Lung (tissue), 11 donors: ENCODE measurements at regions not wholly inside any gene's neighbourhood (a gene's known extent, or its start where the extent isn't known, plus 50 kb on each side); places are given as distances from the start of the nearest gene placed in this dataset.

Source experiments
- ATAC-seq: fragments of 200-7000 bp; cut with Tn5 transposase; one replicate; pipeline ENCODE4 v1.9.1; 2020; ENCODE audit warnings: moderate number of reproducible peaks; ENCODE audit not compliant: insufficient read depth, low FRiP score
- DNase-seq, 3 donors: peaks; one replicate each; pipeline ENCODE4 v3.0.0-alpha.2; 2013 to 2017
- H3K27ac ChIP-seq, 2 donors: one replicate each; pipeline ENCODE4 v1.5.1; 2013; ENCODE audit warnings: mild to moderate bottlenecking in 2 of 2, moderate library complexity in 2 of 2, control low read depth in 1 of 2, inconsistent platforms in 1 of 2, low read depth in 1 of 2, low read length in 1 of 2
- H3K27me3 ChIP-seq, 3 donors: one replicate each; pipeline ENCODE4 v1.5.1; 2013; ENCODE audit warnings: low read length in 2 of 3; ENCODE audit not compliant: control insufficient read depth in 3 of 3, insufficient read depth in 3 of 3
- H3K36me3 ChIP-seq, 4 donors: one replicate each; pipeline ENCODE4 v1.5.1; 2013; ENCODE audit warnings: low read length in 4 of 4, mild to moderate bottlenecking in 1 of 4, moderate library complexity in 1 of 4; ENCODE audit not compliant: control insufficient read depth in 4 of 4, insufficient read depth in 4 of 4
- H3K4me1 ChIP-seq, 5 donors: one replicate each; pipeline ENCODE4 v1.5.1; 2013; ENCODE audit warnings: low read length in 5 of 5, mild to moderate bottlenecking in 2 of 5, moderate library complexity in 1 of 5; ENCODE audit not compliant: control insufficient read depth in 5 of 5, insufficient read depth in 5 of 5
- H3K4me3 ChIP-seq: one replicate; pipeline ENCODE4 v1.5.1; 2013; ENCODE audit warnings: mild to moderate bottlenecking, control low read depth, moderate library complexity
- H3K9ac ChIP-seq, 2 donors: one replicate each; pipeline ENCODE4 v1.5.1; 2013; ENCODE audit warnings: low read length in 2 of 2, control low read depth in 1 of 2; ENCODE audit not compliant: insufficient read depth in 1 of 2
- H3K9me3 ChIP-seq, 4 donors: one replicate each; pipeline ENCODE4 v1.5.1; 2013; ENCODE audit warnings: low read length in 3 of 4, mild to moderate bottlenecking in 1 of 4, moderate library complexity in 1 of 4; ENCODE audit not compliant: control insufficient read depth in 4 of 4, insufficient read depth in 3 of 4
- WGBS, 2 donors: extraction: QIAGEN DNeasy Blood & Tissue Kit; methylation state at CpG; one replicate each; pipeline ENCODE4 v1.1.7; 2013; 5-methylcytosine and 5-hydroxymethylcytosine counted together
- TF ChIP-seq, protein P1 (sequence below): IDR thresholded peaks from 2 replicates; pipeline ENCODE4 v1.5.1; 2012; ENCODE audit warnings: mild to moderate bottlenecking; ENCODE audit errors: control extremely low read depth, extremely low read depth
- donor health status: control.
- donor health status: control.
- donor health status: Bipolar disorder and iron deficiency.
- donor health status: healthy.
- donor health status: DM: yes; HTN: yes; CAD: no.

- ATAC-seq, result no peak
- TF ChIP-seq, protein P1, sequence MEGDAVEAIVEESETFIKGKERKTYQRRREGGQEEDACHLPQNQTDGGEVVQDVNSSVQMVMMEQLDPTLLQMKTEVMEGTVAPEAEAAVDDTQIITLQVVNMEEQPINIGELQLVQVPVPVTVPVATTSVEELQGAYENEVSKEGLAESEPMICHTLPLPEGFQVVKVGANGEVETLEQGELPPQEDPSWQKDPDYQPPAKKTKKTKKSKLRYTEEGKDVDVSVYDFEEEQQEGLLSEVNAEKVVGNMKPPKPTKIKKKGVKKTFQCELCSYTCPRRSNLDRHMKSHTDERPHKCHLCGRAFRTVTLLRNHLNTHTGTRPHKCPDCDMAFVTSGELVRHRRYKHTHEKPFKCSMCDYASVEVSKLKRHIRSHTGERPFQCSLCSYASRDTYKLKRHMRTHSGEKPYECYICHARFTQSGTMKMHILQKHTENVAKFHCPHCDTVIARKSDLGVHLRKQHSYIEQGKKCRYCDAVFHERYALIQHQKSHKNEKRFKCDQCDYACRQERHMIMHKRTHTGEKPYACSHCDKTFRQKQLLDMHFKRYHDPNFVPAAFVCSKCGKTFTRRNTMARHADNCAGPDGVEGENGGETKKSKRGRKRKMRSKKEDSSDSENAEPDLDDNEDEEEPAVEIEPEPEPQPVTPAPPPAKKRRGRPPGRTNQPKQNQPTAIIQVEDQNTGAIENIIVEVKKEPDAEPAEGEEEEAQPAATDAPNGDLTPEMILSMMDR, result no peak
- no peak overlapping the region for H3K4me3 ChIP-seq
- no peaks in the 10 kb centered on the region for H3K27me3 ChIP-seq
- H3K36me3 ChIP-seq, result no peaks in the 10 kb centered on the region
- no peak overlapping the region for H3K9ac ChIP-seq
- no peak overlapping the region for H3K27ac ChIP-seq
- DNase-seq, result no peak
- H3K9me3 ChIP-seq, result peaks cover 0 to 1% (median 0%) of the 10 kb centered on the region in 4 donors
- 86 to 89% methylated on average over 7 of the region's 7 CpGs for WGBS, 2 donors
- no peaks in the 10 kb centered on the region for H3K4me1 ChIP-seq
Measured at GRCh38 chr3:6743067-6743720, 117.7 kb upstream of the GRM7 start.

- H3K9ac ChIP-seq, result no peak overlapping the region
- DNase-seq (no peak), ATAC-seq (no peak)
- H3K36me3 ChIP-seq, result no peaks in the 10 kb centered on the region
- no peaks in the 10 kb centered on the region for H3K27me3 ChIP-seq
- no peaks in the 10 kb centered on the region for H3K4me1 ChIP-seq
- 90 to 94% methylated on average over 9 of the region's 9 CpGs for WGBS, 2 donors
- TF ChIP-seq, protein P1, result no peak
- H3K4me3 ChIP-seq, result no peak overlapping the region
- H3K27ac ChIP-seq, result no peak overlapping the region
- H3K9me3 ChIP-seq, result peaks cover 0 to 1% (median 0%) of the 10 kb centered on the region in 4 donors
Measured at GRCh38 chr3:6746443-6746842, 114.5 kb upstream of the GRM7 start.

- Histone ChIP-seq H3K4me3 (no peak overlapping the region), H3K9ac (no peak overlapping the region), H3K9me3 (peaks cover 0 to 1% (median 0%) of the 10 kb centered on the region in 4 donors), H3K36me3 (no peaks in the 10 kb centered on the region), H3K4me1 (no peaks in the 10 kb centered on the region), H3K27me3 (no peaks in the 10 kb centered on the region), H3K27ac (no peak overlapping the region)
- TF ChIP-seq, protein P1, result no peak
- WGBS, 2 donors, result 78 to 83% methylated on average over 4 of the region's 4 CpGs
- ATAC-seq, result no peak
- DNase-seq, result no peak
Measured at GRCh38 chr3:6747017-6747416, 113.9 kb upstream of the GRM7 start.

GRCh38 chr3:6750782-6751181, 110.1 kb upstream of the GRM7 start:
- H3K4me1 ChIP-seq, result no peaks in the 10 kb centered on the region
- ATAC-seq (no peak), DNase-seq (no peak)
- peaks cover 0 to 6% (median 0%) of the 10 kb centered on the region in 4 donors for H3K9me3 ChIP-seq
- no peak overlapping the region for H3K9ac ChIP-seq
- H3K27me3 ChIP-seq, result no peaks in the 10 kb centered on the region
- H3K4me3 ChIP-seq, result no peak overlapping the region
- H3K27ac ChIP-seq, result no peak overlapping the region
- no peaks in the 10 kb centered on the region for H3K36me3 ChIP-seq
- TF ChIP-seq, protein P1, result no peak
